ENCODE measurements at regions not wholly inside any gene's neighbourhood (a gene's known extent, or its start where the extent isn't known, plus 50 kb on each side); places are given as distances from the start of the nearest gene placed in this dataset.
A peak's percentile ranks its signal among the peaks of the same experiment; 100 is the strongest.

DNA sequence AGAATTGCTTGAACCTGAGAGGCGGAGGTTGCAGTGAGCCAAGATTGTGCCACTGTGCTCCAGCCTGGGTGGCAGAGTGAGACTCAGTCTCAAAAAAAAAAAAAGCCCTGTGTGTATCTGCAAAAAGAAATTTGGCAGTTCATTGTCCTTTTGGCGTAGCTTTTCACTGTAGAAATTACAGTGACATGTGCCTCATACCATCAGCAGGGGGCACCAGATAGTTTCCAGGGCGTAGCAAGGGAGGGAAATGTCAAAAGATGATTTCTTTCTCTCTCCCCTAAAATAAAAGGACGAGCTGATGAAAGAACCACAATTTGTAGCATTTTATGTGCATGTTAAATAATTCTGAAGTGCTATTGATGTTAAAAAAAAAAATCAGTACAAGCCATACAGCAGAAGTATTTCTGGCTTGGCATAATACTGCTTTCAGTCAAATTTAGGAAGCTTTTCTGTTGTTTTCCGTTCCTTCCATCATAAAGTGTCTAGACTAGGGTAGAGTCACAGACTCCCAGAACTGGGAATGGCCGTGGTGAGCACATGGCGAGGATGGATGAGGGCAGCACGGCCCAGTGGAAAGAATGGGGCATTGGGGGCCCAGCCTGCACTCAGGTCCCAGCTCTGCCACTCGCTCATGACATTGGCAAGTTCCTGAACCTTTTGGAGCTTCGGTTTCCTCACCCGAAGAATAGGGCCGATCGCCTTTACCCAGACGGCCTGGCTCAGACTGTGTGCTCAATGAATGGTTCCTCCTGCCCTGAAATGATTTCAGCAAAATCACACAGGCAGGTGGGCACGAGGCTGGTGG, 59.8 kb upstream of the RPH3AL start:
- peak; percentile 63 for DNase-seq

DNA sequence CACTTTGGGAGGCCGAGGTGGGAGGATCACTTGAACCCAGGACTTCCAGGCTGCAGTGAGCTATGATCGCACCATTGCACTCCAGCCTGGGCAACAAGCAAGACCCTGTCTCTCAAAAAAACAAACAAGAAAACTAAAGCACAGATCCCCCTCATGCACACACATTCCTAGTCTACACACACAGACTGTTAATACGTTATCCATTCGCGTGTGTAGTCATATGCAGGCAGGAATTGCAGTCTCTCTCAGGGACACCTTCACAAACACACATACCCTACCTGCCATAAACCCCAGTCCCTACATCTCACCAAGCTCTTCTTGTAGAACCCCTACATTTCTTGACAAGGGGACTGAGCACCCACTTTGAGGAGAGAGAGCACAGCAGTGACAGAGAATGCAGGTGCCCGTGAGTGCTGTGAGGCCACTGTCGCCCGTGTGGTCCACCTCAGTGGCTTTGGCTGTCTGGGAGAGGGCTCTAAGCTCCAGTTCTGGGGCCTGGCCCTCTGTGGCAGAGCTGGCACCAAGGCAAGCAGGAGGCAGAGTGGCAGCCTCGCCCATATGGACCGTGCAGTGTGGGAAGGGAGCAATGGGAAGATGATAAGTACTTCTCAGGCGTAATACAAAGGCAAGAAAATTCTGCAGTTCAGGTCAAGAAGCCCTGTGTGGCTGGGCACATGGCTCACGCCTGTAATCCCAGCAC, 59.0 kb upstream of the RPH3AL start:
- DNase-seq: no peak

DNA sequence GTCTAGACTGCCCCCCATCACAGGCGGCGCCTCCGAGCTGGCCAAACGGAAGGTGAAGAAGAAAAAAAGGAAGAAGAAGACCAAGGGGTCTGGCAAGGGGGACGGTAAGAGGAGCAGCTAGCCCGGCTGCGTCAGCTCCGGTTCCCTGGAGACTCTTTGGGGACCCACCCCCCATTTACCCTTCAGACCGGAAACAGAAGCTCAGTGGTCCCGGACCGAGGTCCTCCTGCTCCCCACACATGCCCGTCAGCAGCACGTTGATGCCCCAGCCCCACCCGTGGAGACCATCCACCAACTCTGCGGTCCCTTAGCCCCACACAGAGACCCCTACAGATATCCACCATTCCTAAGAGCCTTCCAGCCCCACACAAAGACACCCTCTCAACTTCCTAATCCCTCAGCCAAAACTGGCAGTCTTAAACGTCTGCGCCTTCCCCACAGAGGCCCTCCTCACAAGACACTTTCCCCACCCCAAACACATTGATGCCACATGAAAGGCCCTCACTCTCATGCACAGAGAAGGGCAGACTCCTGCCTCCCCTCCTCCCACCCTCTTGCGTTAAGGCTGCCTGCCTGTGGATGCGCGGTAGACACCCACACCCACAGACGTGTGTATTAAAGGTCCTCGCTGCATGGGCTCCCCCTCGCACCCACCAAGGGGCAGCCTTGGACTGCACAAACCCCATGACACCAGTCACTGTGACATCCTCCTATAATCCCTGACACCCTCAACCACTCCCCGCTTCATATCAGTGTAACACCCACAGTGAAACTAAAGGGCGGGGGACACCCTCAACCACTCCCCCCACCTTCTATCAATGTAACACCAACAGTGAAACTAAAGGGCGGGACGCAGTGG, 58.2 kb upstream of the RPH3AL start:
- peak; percentile 73 for DNase-seq

DNA sequence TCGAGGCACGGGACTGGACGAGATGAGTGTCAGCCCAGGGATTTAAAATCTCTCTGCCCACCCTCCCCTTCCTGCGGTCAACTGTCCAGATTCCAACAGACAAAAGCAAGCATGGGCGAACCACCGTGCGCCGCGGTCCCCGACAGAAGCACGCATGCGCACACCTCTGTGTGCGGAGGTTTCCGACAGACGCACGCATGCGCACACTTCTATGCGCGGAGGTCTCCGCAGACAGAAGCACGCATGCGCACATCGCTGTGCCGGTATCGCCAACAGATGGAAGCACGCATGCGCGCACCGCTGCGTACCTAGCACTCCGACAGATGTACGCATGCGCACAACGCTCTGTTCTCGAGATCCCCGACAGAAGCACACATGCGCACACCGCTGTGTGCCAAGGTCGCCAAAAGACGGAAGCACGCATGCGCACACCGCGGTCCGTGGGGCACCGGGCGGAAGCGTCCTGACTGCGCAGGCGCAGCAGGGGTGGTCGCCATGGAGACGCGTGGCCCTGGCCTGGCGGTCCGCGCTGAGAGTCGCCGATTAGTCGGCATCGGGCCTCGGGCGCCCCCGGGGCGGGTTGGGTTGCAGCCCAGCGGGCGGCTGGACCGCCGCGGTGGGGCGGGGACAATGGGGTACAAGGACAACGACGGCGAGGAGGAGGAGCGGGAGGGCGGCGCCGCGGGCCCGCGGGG, 57.4 kb upstream of the RPH3AL start:
- peak; percentile 100 for DNase-seq

DNA sequence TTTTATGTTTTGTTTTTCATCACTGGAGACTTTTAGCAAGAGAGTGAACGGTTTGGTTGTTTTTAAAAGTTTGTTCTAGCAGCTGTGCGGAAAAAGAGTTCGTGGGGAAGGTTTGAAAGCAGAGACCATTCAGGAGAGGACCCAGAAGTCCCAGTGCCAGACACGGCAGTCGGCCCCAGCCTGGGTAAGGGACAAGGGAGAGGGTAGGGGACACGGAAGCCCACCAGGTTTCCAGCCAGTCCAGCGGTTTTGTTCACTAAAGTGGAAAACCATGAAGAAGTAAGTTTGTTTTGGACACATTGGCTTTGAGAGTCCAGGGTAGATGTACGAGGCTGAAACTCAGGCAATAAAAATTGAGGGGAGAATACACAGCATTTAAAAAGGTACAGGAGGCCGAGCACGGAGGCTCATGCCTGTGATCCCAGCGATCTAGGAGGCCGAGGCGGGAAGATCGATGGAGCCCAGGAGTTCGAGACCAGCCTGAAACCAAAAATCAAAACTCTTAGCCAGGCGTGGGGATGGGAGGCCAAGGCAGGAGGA, 56.8 kb upstream of the RPH3AL start:
- DNase-seq: no peak

DNA sequence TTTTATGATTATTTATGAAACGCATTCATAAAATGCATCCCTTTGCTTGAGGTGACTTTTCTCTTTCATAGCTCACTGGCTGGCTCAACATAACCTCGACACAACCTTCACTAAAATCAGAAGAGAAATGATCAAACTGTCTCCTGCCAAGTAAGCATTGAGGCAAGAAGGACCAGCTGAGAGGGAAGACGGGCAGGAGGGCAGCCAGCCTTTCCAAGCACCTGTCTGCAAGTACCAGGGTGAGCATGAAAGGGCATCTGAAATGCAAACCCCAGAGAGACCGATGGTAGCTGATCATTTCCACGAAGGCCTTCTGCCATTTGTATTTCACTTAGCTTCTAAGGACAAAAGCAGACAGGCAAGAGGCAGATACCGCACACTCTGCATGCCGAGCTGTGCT, 52.1 kb upstream of the RPH3AL start:
- no peak for DNase-seq

All from activated CD4-positive, alpha-beta T cell treated with anti-CD3 and anti-CD28 coated beads, Interleukin-2, amount 50 U/mL, for 1 hour (primary cell).